ENCODE measurements at regions not wholly inside any gene's neighbourhood (a gene's known extent, or its start where the extent isn't known, plus 50 kb on each side); places are given as distances from the start of the nearest gene placed in this dataset.

GRCh38 chr15:70586241-70586640 is 177.1 kb downstream of the UACA start:
- H3K9me3 ChIP-seq (ENCODE audit: control insufficient read depth, insufficient read depth, low read length), result 0 out of 2 replicates have a peak, but pooled peaks cover 2% of the 10 kb centered on the region
- no peaks in the 10 kb centered on the region for H3F3A ChIP-seq (ENCODE audit: control insufficient read depth, insufficient read depth)
- H3K27me3 ChIP-seq (ENCODE audit: control insufficient read depth, low read length), result no peaks in the 10 kb centered on the region; the same call in 1 of the 2 replicates
- no peak overlapping the region for H3K27ac ChIP-seq (ENCODE audit: low read depth, low read length)
- no peaks in the 10 kb centered on the region for H3K79me2 ChIP-seq (ENCODE audit: control insufficient read depth, low read length)
- H3K4me1 ChIP-seq (ENCODE audit: control insufficient read depth, low read length), result no peaks in the 10 kb centered on the region
- H3K9me2 ChIP-seq (replicated peaks; ENCODE audit: control insufficient read depth, low read length), result no peaks in the 10 kb centered on the region
- no peak overlapping the region for H3K4me3 ChIP-seq (ENCODE audit: low read length)
- TF ChIP-seq, protein P1, sequence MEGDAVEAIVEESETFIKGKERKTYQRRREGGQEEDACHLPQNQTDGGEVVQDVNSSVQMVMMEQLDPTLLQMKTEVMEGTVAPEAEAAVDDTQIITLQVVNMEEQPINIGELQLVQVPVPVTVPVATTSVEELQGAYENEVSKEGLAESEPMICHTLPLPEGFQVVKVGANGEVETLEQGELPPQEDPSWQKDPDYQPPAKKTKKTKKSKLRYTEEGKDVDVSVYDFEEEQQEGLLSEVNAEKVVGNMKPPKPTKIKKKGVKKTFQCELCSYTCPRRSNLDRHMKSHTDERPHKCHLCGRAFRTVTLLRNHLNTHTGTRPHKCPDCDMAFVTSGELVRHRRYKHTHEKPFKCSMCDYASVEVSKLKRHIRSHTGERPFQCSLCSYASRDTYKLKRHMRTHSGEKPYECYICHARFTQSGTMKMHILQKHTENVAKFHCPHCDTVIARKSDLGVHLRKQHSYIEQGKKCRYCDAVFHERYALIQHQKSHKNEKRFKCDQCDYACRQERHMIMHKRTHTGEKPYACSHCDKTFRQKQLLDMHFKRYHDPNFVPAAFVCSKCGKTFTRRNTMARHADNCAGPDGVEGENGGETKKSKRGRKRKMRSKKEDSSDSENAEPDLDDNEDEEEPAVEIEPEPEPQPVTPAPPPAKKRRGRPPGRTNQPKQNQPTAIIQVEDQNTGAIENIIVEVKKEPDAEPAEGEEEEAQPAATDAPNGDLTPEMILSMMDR (IDR thresholded peaks at IDR 0.05; ENCODE audit: low read depth, low read length, poor library complexity, severe bottlenecking), result no peak
- TF ChIP-seq EZH2phosphoT487 (IDR thresholded peaks at IDR 0.05; ENCODE audit: borderline replicate concordance, low read length), result no peak
- no peaks in the 10 kb centered on the region for H3K36me3 ChIP-seq (ENCODE audit: control insufficient read depth, low read length)
- H3K4me2 ChIP-seq (ENCODE audit: low read length), result no peak overlapping the region
- H4K20me1 ChIP-seq (ENCODE audit: control insufficient read depth, insufficient read depth, low read depth, low read length), result no peaks in the 10 kb centered on the region

- Histone ChIP-seq H3K79me2 (ENCODE audit: control insufficient read depth, low read length) (no peaks in the 10 kb centered on the region), H3K27me3 (ENCODE audit: control insufficient read depth, low read length) (peaks cover 2% of the 10 kb centered on the region; the same call in 1 of the 2 replicates), H3K4me1 (ENCODE audit: control insufficient read depth, low read length) (no peaks in the 10 kb centered on the region), H3K9me2 (replicated peaks; ENCODE audit: control insufficient read depth, low read length) (no peaks in the 10 kb centered on the region), H3K9me3 (ENCODE audit: control insufficient read depth, insufficient read depth, low read length) (0 out of 2 replicates have a peak, but pooled peaks cover 2% of the 10 kb centered on the region), H3K4me3 (ENCODE audit: low read length) (no peak overlapping the region), H3F3A (ENCODE audit: control insufficient read depth, insufficient read depth) (no peaks in the 10 kb centered on the region), H3K27ac (ENCODE audit: low read depth, low read length) (no peak overlapping the region), H3K4me2 (ENCODE audit: low read length) (no peak overlapping the region), H4K20me1 (ENCODE audit: control insufficient read depth, insufficient read depth, low read depth, low read length) (no peaks in the 10 kb centered on the region), H3K36me3 (ENCODE audit: control insufficient read depth, low read length) (no peaks in the 10 kb centered on the region)
- no peak for TF ChIP-seq EZH2phosphoT487 (IDR thresholded peaks at IDR 0.05; ENCODE audit: borderline replicate concordance, low read length)
- TF ChIP-seq, protein P1 (IDR thresholded peaks at IDR 0.05; ENCODE audit: low read depth, low read length, poor library complexity, severe bottlenecking), result no peak
Measured at GRCh38 chr15:70585707-70586034, 177.7 kb downstream of the UACA start.

DNA sequence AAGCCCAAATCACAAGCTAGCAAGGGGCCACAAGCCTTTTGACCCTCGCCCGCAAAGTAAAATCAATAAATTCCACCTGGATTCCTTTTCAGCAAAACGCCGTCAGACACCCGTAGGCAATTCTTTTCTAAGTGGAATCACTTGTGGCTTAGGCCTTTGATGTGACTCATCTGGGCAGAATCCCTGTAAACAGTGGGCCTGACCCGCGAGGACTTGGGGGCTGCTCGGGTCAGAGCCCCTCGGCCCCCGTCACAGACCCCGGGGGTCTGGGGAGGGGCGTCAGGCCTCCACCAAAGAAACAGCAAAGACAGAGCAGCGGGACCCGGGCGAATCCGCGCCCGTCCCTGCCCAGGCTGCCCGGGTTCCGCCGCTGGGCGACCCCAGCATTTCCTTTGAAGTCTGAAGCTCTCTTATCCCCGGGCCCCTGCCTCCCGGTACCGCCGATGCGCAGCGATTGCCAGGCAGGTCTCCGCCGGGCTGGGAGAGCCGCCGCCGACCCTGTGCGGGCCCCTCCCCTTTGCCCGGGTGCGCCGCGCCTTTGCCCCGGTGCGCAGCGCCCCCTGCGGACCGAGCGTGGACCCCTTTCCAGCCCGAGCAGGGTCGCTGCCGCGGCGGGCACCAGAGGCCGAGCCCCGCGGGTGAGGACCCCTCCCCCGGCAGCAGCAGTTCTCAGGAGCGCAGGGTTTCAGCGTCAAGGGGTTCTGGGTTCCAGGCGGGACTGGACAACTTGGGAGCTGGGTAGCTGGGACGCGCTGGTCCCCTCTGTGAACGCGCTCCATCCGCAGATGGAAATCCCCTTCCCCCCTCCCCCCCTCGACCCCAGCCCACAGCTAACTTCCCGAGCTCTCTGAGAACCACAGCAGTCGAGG is 178.3 kb downstream of the UACA start:
- no peak overlapping the region for H3K4me2 ChIP-seq (ENCODE audit: low read length)
- no peak for TF ChIP-seq EZH2phosphoT487 (IDR thresholded peaks at IDR 0.05; ENCODE audit: borderline replicate concordance, low read length)
- TF ChIP-seq, protein P1 (IDR thresholded peaks at IDR 0.05; ENCODE audit: low read depth, low read length, poor library complexity, severe bottlenecking), result no peak
- H3K27ac ChIP-seq (ENCODE audit: low read depth, low read length), result no peak overlapping the region

More for the DNA sequence above, 178.3 kb downstream of the UACA start:
- H3K27me3 ChIP-seq (ENCODE audit: control insufficient read depth, low read length), result peaks cover 2% of the 10 kb centered on the region; the same call in 1 of the 2 replicates
- no peak overlapping the region for H3K4me3 ChIP-seq (ENCODE audit: low read length)
- H3K9me2 ChIP-seq (replicated peaks; ENCODE audit: control insufficient read depth, low read length), result no peaks in the 10 kb centered on the region
- H3K36me3 ChIP-seq (ENCODE audit: control insufficient read depth, low read length), result no peaks in the 10 kb centered on the region
- H3K4me1 ChIP-seq (ENCODE audit: control insufficient read depth, low read length), result no peaks in the 10 kb centered on the region
- H3K9me3 ChIP-seq (ENCODE audit: control insufficient read depth, insufficient read depth, low read length), result no peaks in the 10 kb centered on the region
- H3K79me2 ChIP-seq (ENCODE audit: control insufficient read depth, low read length), result no peaks in the 10 kb centered on the region
- no peaks in the 10 kb centered on the region for H4K20me1 ChIP-seq (ENCODE audit: control insufficient read depth, insufficient read depth, low read depth, low read length)
- H3F3A ChIP-seq (ENCODE audit: control insufficient read depth, insufficient read depth), result no peaks in the 10 kb centered on the region
